ENCODE measurements at regions not wholly inside any gene's neighbourhood (a gene's known extent, or its start where the extent isn't known, plus 50 kb on each side); places are given as distances from the start of the nearest gene placed in this dataset.
"Not testable (repeated sequence)": the region's sequence is repeated elsewhere in the genome, so short reads cannot be mapped to it uniquely, and the experiment has no call there.

GRCh38 chr5:110969502-110969901 lies 102.0 kb upstream of the TSLP start:
- no peak overlapping the region for H3K4me3 ChIP-seq (ENCODE audit: low read length)
- H3K4me3 Mint-ChIP-seq: no peak overlapping the region

GRCh38 chr5:110973510-110973909 lies 98.0 kb upstream of the TSLP start:
- Mint-ChIP-seq H3K36me3 (ENCODE audit: low read depth) (no peaks in the 10 kb centered on the region), H3K9me3 (peaks cover 7% of the 10 kb centered on the region), H3K27me3 (ENCODE audit: insufficient read depth) (no peaks in the 10 kb centered on the region), H3K4me3 (no peak overlapping the region), H3K4me1 (no peaks in the 10 kb centered on the region), H3K27ac (no peak overlapping the region)
- no peak for DNase-seq
- peak; percentile 57 for TF ChIP-seq CTCF (conservative IDR thresholded peaks at IDR 0.05)
- Histone ChIP-seq H3K9ac (ENCODE audit: extremely low read depth, low read length, poor library complexity, severe bottlenecking) (no peak overlapping the region), H3K27me3 (ENCODE audit: control insufficient read depth, insufficient read depth, low read length, poor library complexity, severe bottlenecking) (no peaks in the 10 kb centered on the region), H3K4me1 (ENCODE audit: control insufficient read depth, insufficient read depth, low read length) (no peaks in the 10 kb centered on the region), H3K27ac (ENCODE audit: low read depth, low read length) (no peak overlapping the region), H3K9me3 (ENCODE audit: control insufficient read depth, low read length) (no peaks in the 10 kb centered on the region), H3K4me3 (ENCODE audit: low read length) (no peak overlapping the region), H3K36me3 (ENCODE audit: control insufficient read depth, insufficient read depth, low read length) (no peaks in the 10 kb centered on the region)
- whole genome bisulfite sequencing, 2 experiments (ENCODE audit: insufficient coverage in 1 of 2, insufficient read length in 1 of 2): 80 to 100% methylated on average over 1 to 2 of the region's 2 CpGs

More at GRCh38 chr5:110969502-110969901, 102.0 kb upstream of the TSLP start:
- Histone ChIP-seq H3K9ac (ENCODE audit: extremely low read depth, low read length, poor library complexity, severe bottlenecking) (no peak overlapping the region), H3K27me3 (ENCODE audit: control insufficient read depth, insufficient read depth, low read length, poor library complexity, severe bottlenecking) (no peaks in the 10 kb centered on the region), H3K9me3 (ENCODE audit: control insufficient read depth, low read length) (no peaks in the 10 kb centered on the region), H3K27ac (ENCODE audit: low read depth, low read length) (no peak overlapping the region), H3K4me1 (ENCODE audit: control insufficient read depth, insufficient read depth, low read length) (no peaks in the 10 kb centered on the region), H3K36me3 (ENCODE audit: control insufficient read depth, insufficient read depth, low read length) (no peaks in the 10 kb centered on the region)
- H3K27me3 Mint-ChIP-seq (ENCODE audit: insufficient read depth): no peaks in the 10 kb centered on the region
- no peak for DNase-seq
- no peak for TF ChIP-seq CTCF (conservative IDR thresholded peaks at IDR 0.05)
- no peaks in the 10 kb centered on the region for H3K36me3 Mint-ChIP-seq (ENCODE audit: low read depth)
- no peaks in the 10 kb centered on the region for H3K9me3 Mint-ChIP-seq
- WGBS, 2 experiments (ENCODE audit: insufficient coverage in 1 of 2, insufficient read length in 1 of 2): 93 to 94% methylated on average over 3 of the region's 3 CpGs
- H3K4me1 Mint-ChIP-seq: no peaks in the 10 kb centered on the region
- no peak overlapping the region for H3K27ac Mint-ChIP-seq

- Histone ChIP-seq H3K4me1 (ENCODE audit: control insufficient read depth, insufficient read depth, low read length) (no peaks in the 10 kb centered on the region), H3K9ac (ENCODE audit: extremely low read depth, low read length, poor library complexity, severe bottlenecking) (no peak overlapping the region), H3K9me3 (ENCODE audit: control insufficient read depth, low read length) (peaks cover 8% of the 10 kb centered on the region), H3K4me3 (ENCODE audit: low read length) (no peak overlapping the region), H3K27me3 (ENCODE audit: control insufficient read depth, insufficient read depth, low read length, poor library complexity, severe bottlenecking) (no peaks in the 10 kb centered on the region), H3K36me3 (ENCODE audit: control insufficient read depth, insufficient read depth, low read length) (no peaks in the 10 kb centered on the region), H3K27ac (ENCODE audit: low read depth, low read length) (no peak overlapping the region)
- TF ChIP-seq CTCF (conservative IDR thresholded peaks at IDR 0.05): no peak
- 100% methylated on average over 1 of the region's 1 CpG; no CpG with 5 or more reads in 1 of the 2 experiments for WGBS, 2 experiments (ENCODE audit: insufficient coverage in 1 of 2, insufficient read length in 1 of 2)
- no peak overlapping the region for H3K27ac Mint-ChIP-seq
- H3K27me3 Mint-ChIP-seq (ENCODE audit: insufficient read depth): no peaks in the 10 kb centered on the region
- no peaks in the 10 kb centered on the region for H3K4me1 Mint-ChIP-seq
- no peak for DNase-seq
- no peaks in the 10 kb centered on the region for H3K36me3 Mint-ChIP-seq (ENCODE audit: low read depth)
- H3K9me3 Mint-ChIP-seq: peaks cover 8% of the 10 kb centered on the region
- no peak overlapping the region for H3K4me3 Mint-ChIP-seq
Observed at GRCh38 chr5:110977915-110978314, 93.6 kb upstream of the TSLP start.

GRCh38 chr5:110985882-110986281 lies 85.6 kb upstream of the TSLP start:
- H3K27ac Mint-ChIP-seq; H3K27me3 ChIP-seq (ENCODE audit: control insufficient read depth, insufficient read depth, low read length, poor library complexity, severe bottlenecking); H3K4me1 Mint-ChIP-seq; H3K36me3 Mint-ChIP-seq (ENCODE audit: low read depth); H3K36me3 ChIP-seq (ENCODE audit: control insufficient read depth, insufficient read depth, low read length); H3K9ac ChIP-seq (ENCODE audit: extremely low read depth, low read length, poor library complexity, severe bottlenecking); H3K27me3 Mint-ChIP-seq (ENCODE audit: insufficient read depth); H3K4me1 ChIP-seq (ENCODE audit: control insufficient read depth, insufficient read depth, low read length); H3K4me3 ChIP-seq (ENCODE audit: low read length); H3K27ac ChIP-seq (ENCODE audit: low read depth, low read length); H3K9me3 ChIP-seq (ENCODE audit: control insufficient read depth, low read length); H3K4me3 Mint-ChIP-seq: not testable (repeated sequence)
- WGBS, 2 experiments (ENCODE audit: insufficient coverage in 1 of 2, insufficient read length in 1 of 2): 64 to 76% methylated on average over 7 to 19 of the region's 19 CpGs
- peak; percentile 51 for DNase-seq
- H3K9me3 Mint-ChIP-seq: peaks cover 18% of the 10 kb centered on the region

GRCh38 chr5:110987573-110987972 lies 83.9 kb upstream of the TSLP start:
- not testable (repeated sequence) for H3K27me3 Mint-ChIP-seq (ENCODE audit: insufficient read depth); H3K27ac ChIP-seq (ENCODE audit: low read depth, low read length); H3K9ac ChIP-seq (ENCODE audit: extremely low read depth, low read length, poor library complexity, severe bottlenecking); H3K36me3 ChIP-seq (ENCODE audit: control insufficient read depth, insufficient read depth, low read length); H3K27me3 ChIP-seq (ENCODE audit: control insufficient read depth, insufficient read depth, low read length, poor library complexity, severe bottlenecking); H3K4me1 Mint-ChIP-seq; DNase-seq; H3K36me3 Mint-ChIP-seq (ENCODE audit: low read depth); H3K4me1 ChIP-seq (ENCODE audit: control insufficient read depth, insufficient read depth, low read length); H3K4me3 ChIP-seq (ENCODE audit: low read length); H3K4me3 Mint-ChIP-seq; H3K27ac Mint-ChIP-seq; H3K9me3 ChIP-seq (ENCODE audit: control insufficient read depth, low read length)
- WGBS, 2 experiments (ENCODE audit: insufficient coverage in 1 of 2, insufficient read length in 1 of 2): 100% methylated on average over 2 of the region's 3 CpGs; no CpG with 5 or more reads in 1 of the 2 experiments
- H3K9me3 Mint-ChIP-seq: peaks cover 21% of the 10 kb centered on the region

Measured in endodermal cell (in vitro differentiated cells).